Dendritic cell treated with granulocyte-macrophage colony-stimulating factor and Interleukin-4, amounts not matched to agents 40 ng/mL and 50 ng/mL, for 4 days (primary cell): ENCODE measurements at regions not wholly inside any gene's neighbourhood (a gene's known extent, or its start where the extent isn't known, plus 50 kb on each side); places are given as distances from the start of the nearest gene placed in this dataset.

Experiments used
- H3K27ac Mint-ChIP-seq: one replicate; pipeline ENCODE4 v1.8.0; 2022; ENCODE audit warnings: mild to moderate bottlenecking, mixed read lengths
- H3K27me3 Mint-ChIP-seq: one replicate; pipeline ENCODE4 v1.8.0; 2022; ENCODE audit warnings: mild to moderate bottlenecking, mixed read lengths
- H3K36me3 Mint-ChIP-seq: one replicate; pipeline ENCODE4 v1.8.0; 2022; ENCODE audit warnings: low read depth, mixed read lengths
- H3K4me1 Mint-ChIP-seq: one replicate; pipeline ENCODE4 v1.8.0; 2022; ENCODE audit warnings: low read depth, mixed read lengths
- H3K4me3 Mint-ChIP-seq: one replicate; pipeline ENCODE4 v1.8.0; 2022; ENCODE audit warnings: mild to moderate bottlenecking, moderate library complexity, mixed read lengths
- H3K9me3 Mint-ChIP-seq: one replicate; pipeline ENCODE4 v1.8.0; 2022; ENCODE audit warnings: mixed read lengths
- intact Hi-C: fragments of 100-400 bp; cut with micrococcal nuclease; formaldehyde crosslinking; loops from one replicate; pipeline ENCODE4 v1.15.0; 2022

DNA sequence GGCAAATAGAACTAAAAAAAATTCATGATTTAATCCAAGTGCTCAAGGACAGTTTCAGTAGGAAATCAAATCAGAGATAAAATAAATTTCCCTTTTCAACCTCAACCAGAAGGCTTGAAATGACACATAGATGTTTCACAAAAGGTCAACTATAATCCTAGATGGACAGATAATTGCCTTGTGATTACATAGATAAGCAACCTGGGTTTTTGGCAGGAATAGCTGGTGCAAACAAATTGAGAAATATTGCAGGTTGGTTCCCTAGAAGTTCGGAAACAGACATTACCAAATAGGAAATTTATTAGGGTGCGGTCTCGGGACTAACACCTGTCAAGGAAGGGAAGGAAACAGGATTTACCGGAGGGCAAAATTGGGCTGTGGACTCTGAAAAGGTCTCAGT is 497.5 kb downstream of the COG6 start:
- intact Hi-C loops: no loop called here
- Mint-ChIP-seq H3K27me3 (peaks cover 2% of the 10 kb centered on the region), H3K27ac (no peak overlapping the region), H3K9me3 (no peaks in the 10 kb centered on the region), H3K4me3 (no peak overlapping the region), H3K4me1 (no peaks in the 10 kb centered on the region), H3K36me3 (no peaks in the 10 kb centered on the region)

DNA sequence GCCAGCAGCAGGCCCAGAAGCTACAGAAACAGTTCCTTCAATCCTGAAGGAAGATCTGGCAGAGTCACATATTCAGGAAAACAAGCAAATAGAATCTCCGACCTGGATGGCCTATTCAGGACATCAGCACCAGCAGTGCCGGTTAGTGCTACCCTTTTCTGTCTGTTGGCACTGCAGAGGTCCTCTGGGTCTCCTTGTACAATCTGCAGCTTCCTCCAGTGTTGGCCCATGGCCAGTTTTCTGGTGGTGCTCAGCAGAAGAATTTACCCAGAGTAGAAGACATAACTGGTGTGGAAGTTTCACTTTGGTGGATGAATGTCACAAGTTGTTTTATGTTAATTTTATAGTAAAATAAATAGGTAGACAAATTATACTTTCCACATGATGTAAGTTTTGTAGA is 498.1 kb downstream of the COG6 start:
- no peaks in the 10 kb centered on the region for H3K9me3 Mint-ChIP-seq
- intact Hi-C loops: no loop called here
- H3K36me3 Mint-ChIP-seq: no peaks in the 10 kb centered on the region
- H3K4me1 Mint-ChIP-seq: no peaks in the 10 kb centered on the region
- no peak overlapping the region for H3K27ac Mint-ChIP-seq
- H3K4me3 Mint-ChIP-seq: no peak overlapping the region
- H3K27me3 Mint-ChIP-seq: peaks cover 2% of the 10 kb centered on the region

DNA sequence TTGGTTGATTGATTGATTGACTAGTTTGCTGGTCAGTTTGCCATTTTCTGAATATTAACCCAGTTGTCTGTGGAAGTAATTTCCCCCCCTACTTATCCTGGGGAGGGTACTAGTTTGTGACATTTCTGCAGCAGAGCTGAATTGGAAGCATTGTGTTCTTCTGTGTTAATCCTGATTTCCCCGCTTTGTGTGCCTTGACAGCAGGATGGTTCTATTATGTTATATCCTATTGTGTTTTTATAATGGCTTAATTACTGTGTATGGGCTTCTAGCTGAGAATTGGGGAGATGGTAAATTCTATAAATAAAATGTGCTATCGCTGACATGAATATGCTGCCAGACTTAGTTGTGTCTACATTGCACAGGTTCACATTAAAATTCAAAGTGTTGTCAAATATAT is 499.7 kb downstream of the COG6 start:
- Mint-ChIP-seq H3K9me3 (no peaks in the 10 kb centered on the region), H3K4me3 (no peak overlapping the region), H3K4me1 (no peaks in the 10 kb centered on the region), H3K27me3 (no peaks in the 10 kb centered on the region), H3K36me3 (no peaks in the 10 kb centered on the region), H3K27ac (no peak overlapping the region)
- intact Hi-C loops: no loop called here

DNA sequence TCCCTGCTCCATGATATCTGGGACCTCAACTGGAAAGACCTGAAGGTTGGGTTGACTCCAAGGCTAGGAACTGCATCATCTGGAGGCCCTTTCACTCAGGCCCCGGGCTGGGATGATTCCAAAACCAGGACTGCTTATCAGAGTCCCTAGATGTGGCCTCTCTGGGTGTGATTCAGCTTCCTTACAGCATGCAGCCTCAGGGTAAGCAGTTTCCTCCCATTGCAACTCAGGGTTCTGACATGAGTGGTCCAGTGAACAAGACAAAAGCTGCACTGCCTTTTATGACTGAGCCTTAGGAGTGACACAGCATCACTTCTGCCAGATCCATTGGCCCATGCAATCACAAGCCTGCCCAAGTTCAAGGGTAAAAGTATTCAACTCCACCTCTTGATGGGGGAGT is 502.8 kb downstream of the COG6 start:
- H3K4me1 Mint-ChIP-seq: no peaks in the 10 kb centered on the region
- no peaks in the 10 kb centered on the region for H3K9me3 Mint-ChIP-seq
- no peak overlapping the region for H3K4me3 Mint-ChIP-seq
- H3K36me3 Mint-ChIP-seq: no peaks in the 10 kb centered on the region
- no peaks in the 10 kb centered on the region for H3K27me3 Mint-ChIP-seq
- intact Hi-C loops: no loop called here
- H3K27ac Mint-ChIP-seq: no peak overlapping the region

DNA sequence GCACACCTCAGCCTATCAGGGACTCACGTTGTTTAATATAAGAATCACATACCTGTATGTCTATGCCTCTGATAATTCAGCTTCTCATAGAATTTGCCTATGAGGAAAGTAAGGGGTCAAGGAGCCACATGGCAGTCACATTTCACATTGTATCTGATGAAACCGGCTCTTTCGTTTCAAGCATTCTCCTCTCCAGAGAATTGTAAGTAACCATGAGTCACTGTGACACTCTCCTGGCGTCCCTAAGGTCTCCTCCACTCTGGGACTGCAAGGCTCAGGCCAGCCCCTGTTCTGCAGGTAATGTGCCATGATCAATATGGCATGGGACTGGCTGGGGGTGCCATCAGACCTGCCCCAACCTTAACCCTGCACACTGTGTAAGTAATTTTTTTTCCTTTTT is 503.3 kb downstream of the COG6 start:
- Mint-ChIP-seq H3K36me3 (no peaks in the 10 kb centered on the region), H3K27ac (no peak overlapping the region), H3K4me1 (no peaks in the 10 kb centered on the region), H3K4me3 (no peak overlapping the region), H3K9me3 (no peaks in the 10 kb centered on the region), H3K27me3 (no peaks in the 10 kb centered on the region)
- intact Hi-C loops: no loop called here

DNA sequence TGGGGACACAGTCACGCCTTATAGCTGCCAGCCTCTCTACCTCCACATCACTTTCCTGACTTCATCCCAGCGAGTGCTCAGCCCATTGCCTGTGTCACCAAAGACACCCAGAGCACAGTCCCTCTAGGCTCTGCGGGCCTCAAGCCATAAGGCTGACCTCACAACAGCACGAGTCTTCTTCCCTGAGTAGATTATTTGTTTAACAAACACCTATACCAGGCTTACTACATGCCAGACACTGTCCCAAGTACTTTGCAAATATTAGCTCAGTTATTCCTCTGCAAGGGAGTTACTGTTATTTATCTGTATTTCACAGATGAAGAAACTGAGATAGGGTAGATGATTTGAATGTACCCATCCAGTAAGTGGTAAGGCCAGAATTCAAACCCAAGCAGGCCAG is 504.3 kb downstream of the COG6 start:
- intact Hi-C loops: no loop called here
- Mint-ChIP-seq H3K9me3 (no peaks in the 10 kb centered on the region), H3K27me3 (no peaks in the 10 kb centered on the region), H3K4me3 (no peak overlapping the region), H3K36me3 (no peaks in the 10 kb centered on the region), H3K27ac (no peak overlapping the region), H3K4me1 (no peaks in the 10 kb centered on the region)

DNA sequence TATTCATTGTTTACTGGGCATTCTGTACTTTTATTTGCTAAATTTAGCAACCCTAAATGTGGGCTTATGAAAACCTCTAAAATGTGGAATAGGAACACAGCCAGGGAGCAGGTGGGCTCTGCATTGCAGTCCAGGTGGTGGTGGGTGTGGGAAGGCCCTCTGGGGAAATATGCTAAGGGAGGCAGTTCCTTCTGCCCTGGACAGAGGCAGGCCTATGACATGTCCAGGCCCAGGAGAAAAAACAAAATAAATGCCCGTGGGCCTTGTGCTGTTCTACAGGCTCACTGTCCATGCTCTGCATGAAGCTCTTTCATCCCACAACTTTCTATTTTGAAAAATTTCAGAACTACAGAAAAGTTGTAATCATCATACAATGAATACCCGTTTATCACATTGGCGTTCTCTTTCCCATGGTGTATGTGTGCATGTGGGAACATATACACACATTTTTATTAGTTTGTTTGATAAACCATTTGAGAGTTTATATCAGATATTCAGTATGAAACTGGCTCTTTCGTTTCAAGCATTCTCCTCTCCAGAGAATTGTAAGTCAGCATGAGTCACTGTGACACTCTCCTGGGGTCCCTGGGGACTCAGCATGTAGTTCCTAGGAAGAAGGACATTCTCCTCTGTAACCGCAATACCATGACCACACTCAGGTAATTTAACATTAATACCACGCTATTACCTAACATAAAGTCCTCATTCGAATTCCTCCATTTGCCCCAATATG is 505.3 kb downstream of the COG6 start:
- Mint-ChIP-seq H3K4me1 (no peaks in the 10 kb centered on the region), H3K27ac (no peak overlapping the region), H3K27me3 (no peaks in the 10 kb centered on the region), H3K36me3 (no peaks in the 10 kb centered on the region), H3K9me3 (no peaks in the 10 kb centered on the region), H3K4me3 (no peak overlapping the region)
- intact Hi-C loops: no loop called here

DNA sequence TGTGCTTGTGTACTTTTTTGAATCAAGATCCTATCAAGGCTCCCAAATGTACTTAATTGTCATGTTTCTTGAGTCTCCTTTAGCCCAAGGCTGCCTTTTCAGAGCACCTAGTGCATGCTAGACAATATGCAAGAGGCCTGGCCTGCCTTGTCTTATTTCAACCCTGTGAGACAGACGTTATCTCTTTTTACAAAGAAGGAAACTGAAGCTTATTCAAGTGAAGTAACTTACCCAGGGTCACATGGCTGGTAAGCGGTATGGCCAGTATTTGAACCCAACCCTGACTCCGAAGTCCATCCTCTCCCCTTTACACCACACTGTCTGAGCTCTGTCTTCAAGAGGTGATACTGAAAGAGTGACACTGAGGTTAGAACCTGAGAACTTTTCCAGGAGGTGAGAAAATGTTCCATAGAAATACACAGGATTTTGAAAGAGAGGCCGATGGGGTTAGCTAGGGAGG is 505.1 kb downstream of the FOXO1 start:
- no peak overlapping the region for H3K27ac Mint-ChIP-seq
- intact Hi-C loops: no loop called here
- no peaks in the 10 kb centered on the region for H3K27me3 Mint-ChIP-seq
- H3K9me3 Mint-ChIP-seq: no peaks in the 10 kb centered on the region
- no peaks in the 10 kb centered on the region for H3K4me1 Mint-ChIP-seq
- H3K4me3 Mint-ChIP-seq: no peak overlapping the region
- no peaks in the 10 kb centered on the region for H3K36me3 Mint-ChIP-seq

DNA sequence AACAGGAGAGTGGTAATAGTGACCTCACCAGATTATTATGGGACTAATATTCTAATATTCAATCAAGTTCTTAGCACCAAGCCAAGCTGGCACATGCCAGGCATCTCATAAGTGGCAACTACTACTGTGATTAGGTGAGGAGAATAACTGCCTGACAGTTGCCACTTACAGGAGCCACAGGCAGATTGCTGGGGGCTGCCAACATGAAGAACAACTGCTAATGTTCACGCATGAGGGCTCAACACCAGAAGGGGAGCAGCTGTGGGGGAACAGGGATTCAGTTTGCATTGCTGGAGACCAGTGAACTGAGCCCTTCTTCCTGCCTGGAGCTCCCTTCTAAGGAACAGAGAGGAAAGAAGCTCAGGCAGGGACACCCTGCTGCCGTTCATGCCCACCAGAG is 504.5 kb downstream of the FOXO1 start:
- no peak overlapping the region for H3K27ac Mint-ChIP-seq

DNA sequence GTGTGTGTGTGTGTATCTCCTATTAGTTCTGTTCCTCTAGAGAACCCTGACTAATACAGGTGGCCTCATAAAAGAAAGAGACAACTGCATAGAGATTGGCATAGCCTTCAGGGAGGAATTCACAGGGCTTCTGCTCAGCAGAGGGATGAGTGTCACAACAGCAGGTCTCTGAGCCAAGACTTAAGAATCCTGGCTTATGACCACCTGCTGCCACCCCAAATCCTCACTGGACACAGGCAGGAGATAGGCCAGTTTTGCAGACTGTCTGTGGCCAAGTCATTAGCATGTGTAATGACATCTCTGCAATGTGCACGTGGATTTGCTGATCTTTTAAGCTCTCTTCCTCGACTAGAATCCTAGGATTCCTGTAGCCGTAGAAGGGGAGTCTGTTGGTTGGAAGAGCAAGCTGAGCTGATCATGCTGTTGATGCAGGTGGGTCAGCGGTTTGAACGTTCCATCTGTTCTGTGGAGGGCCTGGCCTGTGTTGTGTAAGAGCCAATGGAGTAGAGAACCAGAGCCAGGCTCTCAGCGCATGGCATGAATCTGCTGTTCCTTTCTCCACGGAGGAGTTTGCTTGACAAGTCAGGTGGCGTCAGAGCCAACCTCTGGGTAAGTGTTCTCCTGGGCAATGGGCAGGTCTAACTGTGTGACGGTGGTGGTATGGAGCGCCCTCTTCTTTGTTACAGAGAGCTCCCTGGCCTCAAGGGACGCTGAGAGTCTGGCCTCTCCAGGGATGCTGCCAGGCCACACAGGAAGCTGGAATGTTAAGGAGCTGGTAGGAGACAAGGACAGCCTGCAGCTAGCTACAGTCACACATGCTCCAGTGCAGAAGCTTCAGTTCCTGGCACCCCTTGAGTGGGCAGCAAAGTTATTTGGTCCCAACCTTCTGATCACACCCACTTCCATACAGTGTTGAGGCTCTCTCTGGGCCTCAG is 503.1 kb downstream of the FOXO1 start:
- no peaks in the 10 kb centered on the region for H3K36me3 Mint-ChIP-seq
- H3K9me3 Mint-ChIP-seq: no peaks in the 10 kb centered on the region
- intact Hi-C loops: no loop called here
- no peak overlapping the region for H3K27ac Mint-ChIP-seq
- H3K27me3 Mint-ChIP-seq: peaks cover 4% of the 10 kb centered on the region
- H3K4me3 Mint-ChIP-seq: no peak overlapping the region
- no peaks in the 10 kb centered on the region for H3K4me1 Mint-ChIP-seq

More for the DNA sequence above, 504.5 kb downstream of the FOXO1 start:
- no peaks in the 10 kb centered on the region for H3K4me1 Mint-ChIP-seq
- intact Hi-C loops: no loop called here
- H3K36me3 Mint-ChIP-seq: no peaks in the 10 kb centered on the region
- no peak overlapping the region for H3K4me3 Mint-ChIP-seq
- H3K9me3 Mint-ChIP-seq: no peaks in the 10 kb centered on the region
- H3K27me3 Mint-ChIP-seq: no peaks in the 10 kb centered on the region

DNA sequence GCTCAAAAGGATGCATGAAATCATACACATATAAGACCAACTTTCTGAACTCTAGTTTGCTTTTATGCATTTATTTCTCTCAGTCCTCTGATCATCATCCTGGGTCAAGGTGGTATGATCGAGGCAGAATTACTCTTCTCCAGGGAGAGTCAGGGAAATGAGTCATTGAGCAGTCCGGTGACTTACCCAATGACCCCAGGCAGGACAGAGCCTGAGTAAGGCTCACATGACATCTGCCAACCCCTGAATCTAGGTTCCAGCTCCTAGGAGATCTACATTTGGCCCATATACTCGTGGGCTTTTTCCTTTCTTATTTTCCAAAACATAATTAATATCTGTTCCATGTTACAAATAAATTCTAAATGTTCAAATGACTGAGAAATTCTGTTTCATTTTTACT is 502.3 kb downstream of the FOXO1 start:
- no peak overlapping the region for H3K4me3 Mint-ChIP-seq
- no peaks in the 10 kb centered on the region for H3K36me3 Mint-ChIP-seq
- H3K27me3 Mint-ChIP-seq: peaks cover 7% of the 10 kb centered on the region
- H3K4me1 Mint-ChIP-seq: no peaks in the 10 kb centered on the region
- no peak overlapping the region for H3K27ac Mint-ChIP-seq
- no peaks in the 10 kb centered on the region for H3K9me3 Mint-ChIP-seq
- intact Hi-C loops: no loop called here

DNA sequence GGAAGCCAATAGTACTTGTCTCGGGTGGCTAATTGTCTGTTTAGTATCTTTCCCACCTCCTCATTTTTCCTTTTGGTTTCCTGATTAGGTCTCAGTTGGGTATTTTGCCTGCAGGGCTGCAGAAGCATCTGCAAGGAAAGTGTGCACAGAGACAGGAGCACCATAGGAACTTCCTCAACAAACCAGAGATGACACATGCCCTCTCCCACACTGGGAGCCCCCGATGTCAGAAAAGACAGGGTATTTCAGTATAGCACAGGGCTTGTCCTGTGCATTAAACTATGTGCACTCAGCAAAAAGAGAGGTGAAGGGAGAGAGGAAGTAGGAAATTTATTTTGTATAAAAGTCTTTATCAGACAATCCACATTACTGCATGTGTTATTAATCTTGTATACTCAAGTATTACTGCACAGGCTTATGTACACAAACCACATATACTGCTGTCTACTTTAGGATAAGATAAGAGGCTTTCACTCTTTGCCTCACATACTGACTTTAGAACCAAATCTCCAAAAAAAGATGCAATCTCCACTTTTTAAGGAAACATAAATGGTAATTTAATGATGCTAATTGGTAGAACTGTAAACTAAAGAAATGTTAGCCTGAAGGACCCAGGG is 501.0 kb downstream of the FOXO1 start:
- intact Hi-C loops: no loop called here
- no peaks in the 10 kb centered on the region for H3K4me1 Mint-ChIP-seq
- no peak overlapping the region for H3K27ac Mint-ChIP-seq
- peaks cover 15% of the 10 kb centered on the region for H3K27me3 Mint-ChIP-seq
- H3K36me3 Mint-ChIP-seq: no peaks in the 10 kb centered on the region
- no peaks in the 10 kb centered on the region for H3K9me3 Mint-ChIP-seq
- no peak overlapping the region for H3K4me3 Mint-ChIP-seq

DNA sequence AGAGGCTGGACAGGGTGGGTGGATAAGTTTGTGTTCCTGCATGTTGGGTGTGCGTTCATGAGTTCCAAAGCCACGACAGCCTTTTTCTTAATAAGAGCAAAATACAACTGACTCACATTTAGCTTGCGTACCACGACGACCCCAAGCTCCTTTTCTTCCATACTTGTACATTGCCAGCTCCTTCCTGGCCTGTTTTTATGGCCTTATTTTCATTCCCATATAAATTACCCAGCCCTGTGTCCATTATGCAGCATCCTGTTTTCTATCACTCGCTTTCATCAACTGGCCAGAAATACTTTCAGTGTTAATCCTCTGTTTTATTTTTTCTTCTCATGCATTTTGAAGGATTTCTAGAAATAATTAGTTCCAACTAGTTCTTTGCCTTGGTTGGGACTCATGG is 499.1 kb downstream of the FOXO1 start:
- no peaks in the 10 kb centered on the region for H3K36me3 Mint-ChIP-seq
- no peak overlapping the region for H3K4me3 Mint-ChIP-seq
- no peaks in the 10 kb centered on the region for H3K9me3 Mint-ChIP-seq
- intact Hi-C loops: no loop called here
- H3K4me1 Mint-ChIP-seq: no peaks in the 10 kb centered on the region
- H3K27ac Mint-ChIP-seq: no peak overlapping the region
- H3K27me3 Mint-ChIP-seq: peaks cover 30% of the 10 kb centered on the region

DNA sequence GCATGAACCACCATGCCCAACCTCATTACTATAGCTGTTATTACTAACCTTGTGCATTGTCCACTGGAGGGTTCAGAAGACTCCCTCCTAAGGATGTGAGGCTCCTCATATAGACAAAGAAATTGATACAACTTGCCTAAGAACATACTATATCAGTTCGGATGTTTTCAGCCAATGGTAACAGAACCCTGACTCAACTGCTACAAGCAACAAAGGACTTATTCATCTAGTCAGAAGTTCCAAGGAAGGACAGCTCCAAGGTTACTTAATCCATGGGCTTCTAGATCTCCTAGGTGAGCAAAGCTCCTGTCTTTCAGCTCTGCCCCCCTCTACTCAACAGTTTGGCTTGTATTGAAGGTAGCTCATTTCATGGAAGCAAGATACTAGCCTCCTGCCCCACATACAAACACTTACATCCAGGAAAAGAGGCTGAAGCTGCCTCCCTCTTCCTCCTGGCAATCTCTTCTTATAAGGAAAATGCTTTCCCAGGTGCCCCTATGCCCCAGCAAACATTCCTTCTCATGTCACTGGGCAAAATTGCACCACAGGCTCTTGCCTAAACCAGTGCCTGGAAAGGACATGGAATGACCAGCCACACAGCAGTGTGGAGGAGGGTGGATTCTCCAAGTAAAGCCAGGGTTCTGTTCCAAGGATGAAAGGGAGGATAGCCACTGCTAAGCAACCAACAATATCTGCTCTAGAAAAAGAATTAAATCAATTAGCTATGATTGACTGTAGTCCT is 497.8 kb downstream of the FOXO1 start:
- intact Hi-C loops: no loop called here
- Mint-ChIP-seq H3K27ac (no peak overlapping the region), H3K4me1 (no peaks in the 10 kb centered on the region), H3K4me3 (no peak overlapping the region), H3K36me3 (no peaks in the 10 kb centered on the region), H3K9me3 (no peaks in the 10 kb centered on the region), H3K27me3 (peaks cover 39% of the 10 kb centered on the region)
